ENCODE measurements at regions not wholly inside any gene's neighbourhood (a gene's known extent, or its start where the extent isn't known, plus 50 kb on each side); places are given as distances from the start of the nearest gene placed in this dataset.

- H3K27me3 ChIP-seq (ENCODE audit: low read depth, low read length), result no peaks in the 10 kb centered on the region
- H3K36me3 ChIP-seq (replicated peaks; ENCODE audit: low read depth, low read length), result no peaks in the 10 kb centered on the region
- H3K9me3 ChIP-seq (ENCODE audit: insufficient read depth, low read length), result no peaks in the 10 kb centered on the region
- no peaks in the 10 kb centered on the region for H4K20me1 ChIP-seq (ENCODE audit: insufficient read depth, low read length)
- H3K79me2 ChIP-seq (ENCODE audit: low read length), result no peaks in the 10 kb centered on the region
- H3K27ac ChIP-seq (ENCODE audit: low read length), result no peak overlapping the region
- no peaks in the 10 kb centered on the region for H3K4me1 ChIP-seq (ENCODE audit: low read length)
- H3K9ac ChIP-seq (ENCODE audit: low read length), result no peak overlapping the region
- no peak overlapping the region for H3K4me3 ChIP-seq (ENCODE audit: low read length)
- TF ChIP-seq EZH2phosphoT487 (IDR thresholded peaks at IDR 0.05; ENCODE audit: low read depth), result no peak
- TF ChIP-seq, protein P1, sequence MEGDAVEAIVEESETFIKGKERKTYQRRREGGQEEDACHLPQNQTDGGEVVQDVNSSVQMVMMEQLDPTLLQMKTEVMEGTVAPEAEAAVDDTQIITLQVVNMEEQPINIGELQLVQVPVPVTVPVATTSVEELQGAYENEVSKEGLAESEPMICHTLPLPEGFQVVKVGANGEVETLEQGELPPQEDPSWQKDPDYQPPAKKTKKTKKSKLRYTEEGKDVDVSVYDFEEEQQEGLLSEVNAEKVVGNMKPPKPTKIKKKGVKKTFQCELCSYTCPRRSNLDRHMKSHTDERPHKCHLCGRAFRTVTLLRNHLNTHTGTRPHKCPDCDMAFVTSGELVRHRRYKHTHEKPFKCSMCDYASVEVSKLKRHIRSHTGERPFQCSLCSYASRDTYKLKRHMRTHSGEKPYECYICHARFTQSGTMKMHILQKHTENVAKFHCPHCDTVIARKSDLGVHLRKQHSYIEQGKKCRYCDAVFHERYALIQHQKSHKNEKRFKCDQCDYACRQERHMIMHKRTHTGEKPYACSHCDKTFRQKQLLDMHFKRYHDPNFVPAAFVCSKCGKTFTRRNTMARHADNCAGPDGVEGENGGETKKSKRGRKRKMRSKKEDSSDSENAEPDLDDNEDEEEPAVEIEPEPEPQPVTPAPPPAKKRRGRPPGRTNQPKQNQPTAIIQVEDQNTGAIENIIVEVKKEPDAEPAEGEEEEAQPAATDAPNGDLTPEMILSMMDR (IDR thresholded peaks at IDR 0.05; ENCODE audit: low read depth, low read length), result no peak
- no peak overlapping the region for H3K4me2 ChIP-seq (ENCODE audit: low read length)
- H2AFZ ChIP-seq (ENCODE audit: low read depth, low read length), result no peak overlapping the region
Measured at GRCh38 chr4:99722006-99722405, 64.4 kb upstream of the C4orf54 start.

DNA sequence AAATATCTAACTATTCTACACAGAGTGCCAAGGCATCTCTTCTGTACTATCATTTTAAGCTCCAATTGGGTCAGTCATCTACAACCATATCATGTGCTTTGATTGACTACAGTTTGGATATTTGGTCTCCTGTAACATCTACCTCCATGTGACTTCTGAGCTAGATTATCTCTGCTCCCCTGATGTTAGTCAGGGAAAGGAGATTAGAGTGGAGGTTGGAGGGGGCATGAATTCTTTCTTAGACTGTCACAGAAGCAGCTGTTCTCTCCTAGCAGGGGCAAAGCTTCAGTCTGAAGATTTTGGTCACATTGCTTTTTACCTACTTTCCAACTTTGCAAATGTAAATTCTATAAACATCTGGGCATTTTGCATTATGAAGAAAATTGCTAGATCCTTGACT lies 62.6 kb upstream of the C4orf54 start:
- no peak overlapping the region for H3K4me2 ChIP-seq (ENCODE audit: low read length)

DNA sequence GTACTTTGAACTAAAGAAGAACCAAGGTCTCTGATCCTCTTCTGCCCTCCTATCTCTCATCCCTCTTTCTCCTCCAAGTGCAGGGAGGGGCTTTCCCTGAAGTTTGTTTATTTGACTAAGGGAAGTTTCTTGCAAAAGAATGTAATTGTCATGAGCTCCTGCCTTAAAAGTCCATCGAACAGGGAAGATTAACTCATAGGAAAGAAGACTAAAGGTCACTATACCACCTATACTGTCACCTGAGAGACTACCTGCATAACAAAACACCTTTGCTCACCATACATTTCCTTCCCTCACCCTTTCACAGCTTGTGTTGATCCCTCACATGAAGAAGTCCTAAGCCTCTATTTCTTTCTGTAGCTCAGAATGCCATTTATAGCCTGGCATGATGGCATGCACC lies 59.4 kb upstream of the C4orf54 start:
- H3K79me2 ChIP-seq (ENCODE audit: low read length), result no peaks in the 10 kb centered on the region
- no peaks in the 10 kb centered on the region for H3K27me3 ChIP-seq (ENCODE audit: low read depth, low read length)
- no peak overlapping the region for H3K4me3 ChIP-seq (ENCODE audit: low read length)
- TF ChIP-seq EZH2phosphoT487 (IDR thresholded peaks at IDR 0.05; ENCODE audit: low read depth), result no peak
- TF ChIP-seq, protein P1 (IDR thresholded peaks at IDR 0.05; ENCODE audit: low read depth, low read length), result no peak
- no peak overlapping the region for H2AFZ ChIP-seq (ENCODE audit: low read depth, low read length)
- no peaks in the 10 kb centered on the region for H3K4me1 ChIP-seq (ENCODE audit: low read length)
- H3K9me3 ChIP-seq (ENCODE audit: insufficient read depth, low read length), result no peaks in the 10 kb centered on the region
- no peaks in the 10 kb centered on the region for H3K36me3 ChIP-seq (replicated peaks; ENCODE audit: low read depth, low read length)
- no peak overlapping the region for H3K9ac ChIP-seq (ENCODE audit: low read length)
- H3K27ac ChIP-seq (ENCODE audit: low read length), result no peak overlapping the region
- H4K20me1 ChIP-seq (ENCODE audit: insufficient read depth, low read length), result no peaks in the 10 kb centered on the region
- no peak overlapping the region for H3K4me2 ChIP-seq (ENCODE audit: low read length)

More for the DNA sequence above, 62.6 kb upstream of the C4orf54 start:
- no peaks in the 10 kb centered on the region for H3K4me1 ChIP-seq (ENCODE audit: low read length)
- H3K9ac ChIP-seq (ENCODE audit: low read length), result no peak overlapping the region
- TF ChIP-seq, protein P1 (IDR thresholded peaks at IDR 0.05; ENCODE audit: low read depth, low read length), result no peak
- TF ChIP-seq EZH2phosphoT487 (IDR thresholded peaks at IDR 0.05; ENCODE audit: low read depth), result no peak
- H4K20me1 ChIP-seq (ENCODE audit: insufficient read depth, low read length), result no peaks in the 10 kb centered on the region
- H2AFZ ChIP-seq (ENCODE audit: low read depth, low read length), result no peak overlapping the region
- no peaks in the 10 kb centered on the region for H3K27me3 ChIP-seq (ENCODE audit: low read depth, low read length)
- no peak overlapping the region for H3K4me3 ChIP-seq (ENCODE audit: low read length)
- H3K36me3 ChIP-seq (replicated peaks; ENCODE audit: low read depth, low read length), result no peaks in the 10 kb centered on the region
- H3K9me3 ChIP-seq (ENCODE audit: insufficient read depth, low read length), result no peaks in the 10 kb centered on the region
- no peaks in the 10 kb centered on the region for H3K79me2 ChIP-seq (ENCODE audit: low read length)
- no peak overlapping the region for H3K27ac ChIP-seq (ENCODE audit: low read length)

DNA sequence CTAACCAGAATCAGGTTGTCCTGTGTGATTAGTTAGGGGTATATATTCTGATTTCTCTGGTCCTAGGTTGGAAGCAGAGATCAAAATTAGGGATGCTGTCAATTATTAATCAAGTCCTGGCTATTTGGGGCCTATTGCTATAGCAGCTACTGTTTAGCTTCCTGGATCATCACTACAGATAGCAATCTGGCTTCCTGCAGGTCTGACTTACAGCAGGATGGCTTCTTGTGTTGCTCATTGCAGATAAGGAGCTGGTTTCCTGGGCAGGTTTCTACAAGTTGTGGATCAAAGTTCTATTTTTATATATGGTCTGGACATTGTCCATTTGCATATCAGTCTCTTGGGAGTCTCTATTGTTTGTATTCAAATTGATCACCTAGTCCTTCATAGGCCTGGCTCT lies 57.7 kb upstream of the C4orf54 start:
- Histone ChIP-seq H3K27me3 (ENCODE audit: low read depth, low read length) (no peaks in the 10 kb centered on the region), H3K4me1 (ENCODE audit: low read length) (no peaks in the 10 kb centered on the region), H3K9ac (ENCODE audit: low read length) (no peak overlapping the region), H3K27ac (ENCODE audit: low read length) (no peak overlapping the region), H3K36me3 (replicated peaks; ENCODE audit: low read depth, low read length) (no peaks in the 10 kb centered on the region), H2AFZ (ENCODE audit: low read depth, low read length) (no peak overlapping the region), H3K4me2 (ENCODE audit: low read length) (no peak overlapping the region), H3K4me3 (ENCODE audit: low read length) (no peak overlapping the region), H4K20me1 (ENCODE audit: insufficient read depth, low read length) (no peaks in the 10 kb centered on the region), H3K9me3 (ENCODE audit: insufficient read depth, low read length) (no peaks in the 10 kb centered on the region), H3K79me2 (ENCODE audit: low read length) (no peaks in the 10 kb centered on the region)
- TF ChIP-seq, protein P1 (IDR thresholded peaks at IDR 0.05; ENCODE audit: low read depth, low read length), result no peak
- no peak for TF ChIP-seq EZH2phosphoT487 (IDR thresholded peaks at IDR 0.05; ENCODE audit: low read depth)
